Hippocampal formation (tissue), 2 donors: ENCODE measurements at regions not wholly inside any gene's neighbourhood (a gene's known extent, or its start where the extent isn't known, plus 50 kb on each side); places are given as distances from the start of the nearest gene placed in this dataset.

Experiments used
- DNase-seq, 2 donors: peaks; one replicate each; lab custom pipeline; 2025; lab: John Stamatoyannopoulos, UW

DNA sequence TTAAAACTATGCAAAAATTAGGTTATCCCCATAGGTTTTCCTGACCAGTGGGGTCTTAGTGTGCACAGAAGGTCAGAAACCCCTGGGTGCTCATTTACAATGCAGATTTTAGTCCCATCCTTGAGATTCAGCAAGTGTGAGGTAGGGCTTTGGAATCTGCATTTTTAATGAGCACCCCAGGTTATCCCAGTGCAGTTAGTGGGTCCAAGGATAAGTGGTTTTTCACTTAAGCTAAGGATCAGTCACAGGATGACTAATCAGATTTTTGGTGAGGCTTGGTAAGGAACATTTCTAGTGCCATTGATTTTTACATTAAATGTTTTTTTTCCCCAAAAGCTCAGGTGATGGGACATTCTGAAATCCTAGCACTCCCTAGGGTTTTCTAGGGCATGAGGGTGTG lies 50.7 kb upstream of the MGAT5 start:
- DNase-seq, result no peak
